ENCODE measurements at regions not wholly inside any gene's neighbourhood (a gene's known extent, or its start where the extent isn't known, plus 50 kb on each side); places are given as distances from the start of the nearest gene placed in this dataset.
"Not testable (repeated sequence)": the region's sequence is repeated elsewhere in the genome, so short reads cannot be mapped to it uniquely, and the experiment has no call there.

- no peak overlapping the region for H3K4me3 ChIP-seq
- TF ChIP-seq POLR2A (IDR thresholded peaks at IDR 0.05) (no peak), CTCF (IDR thresholded peaks at IDR 0.05 in 4 of 5, conservative IDR thresholded peaks at IDR 0.05 in 1 of 5) (no peak)
- ATAC-seq (no peak), DNase-seq (no peak)
- H3K4me1 ChIP-seq: no peaks in the 10 kb centered on the region
- no peaks in the 10 kb centered on the region for H3K9me3 ChIP-seq
- H3K27me3 ChIP-seq: no peaks in the 10 kb centered on the region
- H3K27ac ChIP-seq: no peak overlapping the region
- H3K36me3 ChIP-seq: no peaks in the 10 kb centered on the region
- intact Hi-C loops (cut with DNase I; ENCODE audit: low total_unique reads) (no loop called here), in situ Hi-C loops (cut with MboI; ENCODE audit: low sequenced_read_pairs in 4 of 4) (no loop called here)
These were observed 145.5 kb downstream of the LRATD1 start for GRCh38 chr2:14778015-14778414.

GRCh38 chr2:14779252-14779651, 146.7 kb downstream of the LRATD1 start:
- H3K4me3 ChIP-seq: no peak overlapping the region
- H3K27ac ChIP-seq: no peak overlapping the region
- ATAC-seq (no peak), DNase-seq (no peak)
- intact Hi-C loops (cut with DNase I; ENCODE audit: low total_unique reads) (no loop called here), in situ Hi-C loops (cut with MboI; ENCODE audit: low sequenced_read_pairs in 4 of 4) (no loop called here)
- H3K4me1 ChIP-seq: no peaks in the 10 kb centered on the region
- TF ChIP-seq CTCF (IDR thresholded peaks at IDR 0.05 in 4 of 5, conservative IDR thresholded peaks at IDR 0.05 in 1 of 5): no peak
- no peak for TF ChIP-seq POLR2A (IDR thresholded peaks at IDR 0.05)
- no peaks in the 10 kb centered on the region for H3K27me3 ChIP-seq
- H3K36me3 ChIP-seq: no peaks in the 10 kb centered on the region
- H3K9me3 ChIP-seq: no peaks in the 10 kb centered on the region

GRCh38 chr2:14781142-14781541, 148.6 kb downstream of the LRATD1 start:
- H3K9me3 ChIP-seq: no peaks in the 10 kb centered on the region
- TF ChIP-seq CTCF (IDR thresholded peaks at IDR 0.05 in 4 of 5, conservative IDR thresholded peaks at IDR 0.05 in 1 of 5) (no peak), POLR2A (IDR thresholded peaks at IDR 0.05) (no peak)
- H3K27ac ChIP-seq: no peak overlapping the region
- H3K4me3 ChIP-seq: no peak overlapping the region
- H3K36me3 ChIP-seq: no peaks in the 10 kb centered on the region
- in situ Hi-C loops (cut with MboI; ENCODE audit: low sequenced_read_pairs in 4 of 4) (no loop called here), intact Hi-C loops (cut with DNase I; ENCODE audit: low total_unique reads) (no loop called here)
- DNase-seq (no peak), ATAC-seq (no peak)
- H3K27me3 ChIP-seq: no peaks in the 10 kb centered on the region
- no peaks in the 10 kb centered on the region for H3K4me1 ChIP-seq

GRCh38 chr2:14788814-14789213, 156.3 kb downstream of the LRATD1 start:
- H3K27me3 ChIP-seq; H3K4me3 ChIP-seq; ATAC-seq; in situ Hi-C loops (cut with MboI; ENCODE audit: low sequenced_read_pairs in 4 of 4); DNase-seq; H3K9me3 ChIP-seq; H3K27ac ChIP-seq; H3K36me3 ChIP-seq; H3K4me1 ChIP-seq; intact Hi-C loops (cut with DNase I; ENCODE audit: low total_unique reads): not testable (repeated sequence)

- no peaks in the 10 kb centered on the region for H3K36me3 ChIP-seq
- intact Hi-C loops (cut with DNase I; ENCODE audit: low total_unique reads): no loop called here
- DNase-seq: no peak
These were observed 157.6 kb downstream of the LRATD1 start for GRCh38 chr2:14790041-14790640.

More at GRCh38 chr2:14790041-14790640, 157.6 kb downstream of the LRATD1 start:
- Histone ChIP-seq H3K4me1 (no peaks in the 10 kb centered on the region), H3K27ac (no peak overlapping the region), H3K9me3 (no peaks in the 10 kb centered on the region), H3K4me3 (no peak overlapping the region), H3K27me3 (no peaks in the 10 kb centered on the region)
- no peak for ATAC-seq
- in situ Hi-C loops (cut with MboI; ENCODE audit: low sequenced_read_pairs in 4 of 4): no loop called here
- TF ChIP-seq CTCF (IDR thresholded peaks at IDR 0.05 in 4 of 5, conservative IDR thresholded peaks at IDR 0.05 in 1 of 5): no peak
- TF ChIP-seq POLR2A (IDR thresholded peaks at IDR 0.05): no peak

Data from gastrocnemius medialis (tissue), 4 donors.